ENCODE measurements at regions not wholly inside any gene's neighbourhood (a gene's known extent, or its start where the extent isn't known, plus 50 kb on each side); places are given as distances from the start of the nearest gene placed in this dataset.
"Not testable (repeated sequence)": the region's sequence is repeated elsewhere in the genome, so short reads cannot be mapped to it uniquely, and the experiment has no call there.

DNA sequence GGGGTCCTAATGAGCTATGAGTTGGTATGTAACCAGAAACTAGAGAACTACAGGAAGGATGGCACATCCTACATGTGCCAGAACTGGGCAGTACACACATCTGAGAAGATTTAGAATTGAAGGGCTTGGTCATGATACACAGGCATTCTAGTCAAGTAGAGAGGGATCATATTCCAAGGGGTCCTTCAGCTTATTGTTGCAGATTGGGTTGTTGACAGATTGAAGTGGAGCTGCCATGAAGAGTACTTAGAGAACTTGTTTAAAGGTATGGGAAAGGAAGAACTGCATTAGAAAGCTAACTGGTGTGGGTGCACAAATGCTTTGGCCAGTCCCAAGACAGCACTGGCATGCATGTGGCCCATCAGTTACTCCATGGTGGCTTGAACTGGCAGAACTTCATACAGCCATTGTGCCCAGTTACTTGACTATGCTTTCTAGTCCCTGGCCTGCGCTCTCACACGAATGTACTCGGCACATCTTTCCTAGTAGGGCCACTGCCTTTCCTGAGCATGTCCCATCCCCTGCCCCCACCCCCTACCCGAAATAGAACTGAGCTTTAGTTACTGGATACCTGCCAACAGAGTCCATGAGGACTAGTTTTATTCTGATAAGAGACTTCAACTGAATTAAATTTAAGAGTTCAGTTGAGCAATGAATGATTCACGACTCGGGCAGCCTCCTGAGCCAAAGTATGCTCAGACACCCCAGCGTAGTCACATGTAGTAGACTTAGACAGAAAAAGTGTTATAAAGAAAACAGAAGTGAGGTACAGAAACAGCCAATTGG is 64.0 kb downstream of the CCNG2 start:
- DNase-seq: no peak

- DNase-seq: no peak
These were observed 68.0 kb downstream of the CCNG2 start for GRCh38 chr4:77225022-77225421.

- DNase-seq: no peak
These were observed 70.1 kb downstream of the CCNG2 start for GRCh38 chr4:77226939-77227705.

GRCh38 chr4:77229433-77229832 is 72.4 kb downstream of the CCNG2 start:
- no peak for DNase-seq

GRCh38 chr4:77232653-77233052 is 75.6 kb downstream of the CCNG2 start:
- DNase-seq: no peak

- DNase-seq: no peak
These were observed 78.4 kb downstream of the CCNG2 start for GRCh38 chr4:77235289-77235854.

GRCh38 chr4:77236806-77237205 is 79.8 kb downstream of the CCNG2 start:
- DNase-seq: no peak

GRCh38 chr4:77240469-77241066 is 83.6 kb downstream of the CCNG2 start:
- no peak for DNase-seq

DNA sequence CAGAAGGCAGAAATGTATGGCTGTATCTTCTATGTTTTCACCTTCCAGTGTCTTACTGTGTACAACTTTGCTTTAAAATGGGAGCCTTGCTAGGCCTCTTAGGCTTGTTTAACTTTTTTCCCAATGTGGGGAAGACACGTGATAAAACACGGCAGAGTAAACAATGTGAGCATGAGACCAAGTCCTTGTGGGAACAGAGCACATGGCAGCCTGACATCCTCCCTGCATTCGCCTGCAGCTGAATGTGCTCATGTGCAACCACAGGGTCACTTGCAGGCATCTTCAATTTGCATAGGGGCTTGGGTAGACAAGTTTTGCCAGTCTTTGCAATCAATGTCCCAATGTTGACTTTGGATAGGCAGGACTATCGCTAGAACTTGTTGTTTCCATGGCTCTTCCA is 91.8 kb downstream of the CCNG2 start:
- DNase-seq: no peak

- no peak for DNase-seq
These were observed 94.7 kb downstream of the CCNG2 start for GRCh38 chr4:77251751-77252150.

- DNase-seq: no peak
These were observed 106.2 kb downstream of the CCNG2 start for GRCh38 chr4:77263247-77263646.

- DNase-seq: not testable (repeated sequence)
These were observed 107.0 kb downstream of the CCNG2 start for GRCh38 chr4:77263976-77264375.

DNA sequence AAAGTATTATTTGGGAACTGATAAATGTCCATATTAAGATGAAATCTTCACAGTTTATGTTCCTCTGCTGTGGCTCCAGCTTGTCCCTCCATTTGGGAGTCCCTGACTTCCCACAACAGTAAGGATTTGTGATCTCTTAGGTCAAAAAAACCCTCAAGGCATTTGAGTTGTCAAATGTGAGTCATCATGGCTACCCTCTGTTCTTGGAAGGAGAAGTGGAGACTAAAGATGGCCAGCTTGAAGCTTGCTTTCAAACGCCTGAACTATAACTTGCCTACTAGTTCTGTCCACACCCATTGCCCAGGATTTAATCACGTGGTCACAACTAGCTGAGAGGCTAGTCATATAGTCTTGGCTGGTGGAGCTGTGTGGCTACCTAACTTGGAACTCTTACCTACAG is 107.8 kb downstream of the CCNG2 start:
- DNase-seq: no peak

DNA sequence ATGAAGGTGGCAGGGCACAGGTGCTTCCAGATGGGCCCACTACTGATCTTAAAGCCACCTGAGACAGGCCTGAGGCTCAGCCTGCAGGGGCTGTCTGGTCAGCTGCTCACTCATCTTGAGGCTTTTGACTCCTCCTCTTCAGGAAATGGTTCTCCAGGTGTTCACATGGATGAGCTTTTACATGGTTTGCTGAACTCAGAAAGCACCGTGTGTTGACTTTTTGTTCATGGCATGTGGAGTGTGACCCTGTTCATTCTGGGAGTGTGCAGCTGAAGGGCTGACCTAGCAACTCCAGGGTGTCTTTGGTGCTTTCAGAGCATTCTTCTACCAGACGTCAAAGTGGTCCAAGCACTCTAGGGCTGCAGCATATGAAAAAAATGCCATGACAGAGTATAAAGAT is 111.1 kb downstream of the CCNG2 start:
- DNase-seq: no peak

DNA sequence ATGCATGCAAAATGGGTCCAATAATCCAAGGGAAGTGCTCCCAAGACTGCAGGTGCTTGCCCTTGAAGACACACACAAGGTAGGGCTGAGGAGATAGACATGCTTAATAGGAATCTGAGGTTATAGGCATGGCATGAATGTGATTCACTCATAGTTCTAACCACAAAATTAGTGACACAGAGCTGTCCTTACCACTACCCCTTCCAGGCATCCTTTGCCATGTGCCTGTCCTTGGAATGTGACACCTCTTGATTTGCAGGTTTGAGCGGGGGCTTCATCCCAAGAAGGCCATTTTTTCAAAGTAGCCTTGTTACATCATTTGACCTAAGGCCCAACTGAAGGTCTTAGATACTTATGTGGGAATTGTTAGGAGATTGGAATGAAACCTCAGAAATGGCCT is 112.5 kb downstream of the CCNG2 start:
- no peak for DNase-seq

GRCh38 chr4:77273412-77273811 is 116.4 kb downstream of the CCNG2 start:
- no peak for DNase-seq

DNA sequence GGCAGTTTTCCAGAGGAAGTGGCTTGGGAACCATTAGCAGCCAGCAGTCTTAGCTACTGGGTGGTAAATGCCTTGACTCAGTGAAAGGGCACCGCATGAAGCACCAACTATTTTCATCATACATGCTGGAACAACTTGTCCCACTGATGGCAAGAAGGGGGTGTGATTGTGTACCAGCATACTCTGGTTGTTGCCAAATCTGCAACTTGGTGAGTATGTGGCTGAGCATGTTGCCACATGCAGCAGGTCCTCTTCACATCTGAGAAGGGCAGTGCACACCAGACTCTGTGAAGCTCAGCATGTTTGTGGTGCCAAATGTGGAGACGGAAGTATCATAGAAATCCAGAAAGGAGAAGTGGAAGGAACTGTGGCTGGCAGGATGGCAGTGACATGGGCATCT is 122.1 kb downstream of the CCNG2 start:
- DNase-seq: not testable (repeated sequence)

DNA sequence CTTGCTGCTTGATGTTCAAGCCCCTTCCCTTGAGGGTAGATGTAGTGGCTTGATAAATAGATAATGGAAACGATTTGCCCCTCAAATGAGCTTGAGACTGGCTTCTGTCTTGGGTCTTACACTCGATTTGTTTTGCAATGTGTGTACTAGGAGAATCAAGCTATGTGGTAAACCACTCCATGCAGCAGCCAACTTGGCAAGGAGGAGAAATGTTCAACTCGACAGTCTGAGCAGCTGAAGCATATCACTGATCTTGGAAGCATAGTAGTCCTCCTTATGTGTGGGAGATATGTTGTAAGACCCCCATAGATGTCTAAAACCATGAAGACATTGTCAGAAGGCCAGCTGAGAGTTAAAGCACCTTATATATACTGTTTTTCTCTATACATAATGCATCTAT is 125.3 kb downstream of the CCNG2 start:
- DNase-seq: no peak

DNA sequence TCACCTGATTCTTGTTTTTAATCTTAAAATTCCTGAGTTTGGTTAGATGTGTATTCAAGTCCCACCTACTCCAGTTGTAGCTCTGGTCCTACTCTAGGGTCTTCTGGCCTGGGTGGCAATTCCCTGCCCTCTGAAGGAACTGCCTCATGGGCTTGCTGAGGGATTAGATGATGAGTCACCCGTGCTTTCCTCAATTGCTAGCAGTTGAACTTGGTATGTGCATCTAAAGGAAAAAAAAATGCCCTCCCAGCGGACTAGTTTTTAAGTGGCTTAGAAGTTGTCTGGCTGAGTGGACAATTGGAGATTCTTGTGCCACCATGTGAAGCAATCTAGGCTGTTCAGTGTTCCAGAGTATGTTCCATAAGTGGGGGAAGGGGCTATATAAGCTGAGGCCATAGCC is 127.0 kb downstream of the CCNG2 start:
- DNase-seq: no peak

DNA sequence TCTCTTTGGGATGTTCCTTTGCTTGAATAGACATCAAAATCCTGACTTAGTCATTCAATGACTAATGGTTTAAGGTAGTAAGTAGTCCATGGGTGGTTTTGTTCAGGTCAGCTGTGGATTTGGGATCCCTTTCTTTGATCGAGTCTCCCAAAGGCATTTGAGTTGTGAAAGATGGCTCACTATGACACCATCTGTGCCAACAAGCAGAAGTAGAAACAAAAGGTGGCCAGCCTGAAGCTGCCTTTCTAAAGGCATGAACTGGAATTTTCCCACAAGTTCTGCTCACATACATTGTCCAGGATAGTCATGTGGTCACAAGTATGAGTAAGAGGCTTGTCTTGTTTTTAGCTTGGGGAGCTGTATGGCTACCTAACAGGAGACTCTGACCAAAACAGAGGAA is 129.9 kb downstream of the CCNG2 start:
- DNase-seq: no peak

DNA sequence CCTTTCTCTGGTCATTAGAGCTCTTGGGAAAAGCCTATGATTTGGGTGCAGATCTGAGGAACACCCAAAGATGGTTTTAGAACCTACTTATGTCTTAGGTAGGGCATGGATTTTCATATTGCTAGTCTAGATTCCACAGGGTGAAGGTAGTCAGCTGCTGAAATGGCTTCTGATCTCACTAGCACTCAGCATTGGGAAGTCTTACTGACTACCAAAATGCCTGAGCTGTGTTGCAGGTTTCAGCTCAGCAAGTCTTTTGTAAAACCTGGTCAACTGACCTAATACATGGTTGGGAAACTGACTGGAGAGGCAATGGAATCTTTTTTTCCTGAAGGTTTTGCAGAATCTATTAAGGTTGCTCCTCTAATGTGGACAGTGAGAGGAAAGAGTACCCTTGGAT is 136.4 kb downstream of the CCNG2 start:
- no peak for DNase-seq

- not testable (repeated sequence) for DNase-seq
These were observed 144.0 kb downstream of the CCNG2 start for GRCh38 chr4:77300996-77301395.

- DNase-seq: no peak
These were observed 148.8 kb downstream of the CCNG2 start for GRCh38 chr4:77305766-77306165.

Measured in skin of body (tissue), 1 donor.